Effector memory CD4-positive, alpha-beta T cell (primary cell): ENCODE measurements at regions not wholly inside any gene's neighbourhood (a gene's known extent, or its start where the extent isn't known, plus 50 kb on each side); places are given as distances from the start of the nearest gene placed in this dataset.
"Not testable (repeated sequence)": the region's sequence is repeated elsewhere in the genome, so short reads cannot be mapped to it uniquely, and the experiment has no call there.

Experiments
- DNase-seq, 3 donors: peaks; one replicate each; pipeline ENCODE4 v3.0.0-alpha.2; 2020
- H3K27ac ChIP-seq: 2 replicates; pipeline ENCODE4 v1.7.0; 2013; ENCODE audit warnings: mild to moderate bottlenecking, low read length, moderate library complexity; ENCODE audit not compliant: insufficient read depth, poor library complexity, severe bottlenecking
- H3K27me3 ChIP-seq: replicated peaks from 2 replicates; pipeline ENCODE4 v1.7.0; 2013; ENCODE audit warnings: mild to moderate bottlenecking, low read length; ENCODE audit not compliant: insufficient read depth, control insufficient read depth, poor library complexity, severe bottlenecking
- H3K36me3 ChIP-seq: 2 replicates; pipeline ENCODE4 v1.7.0; 2013; ENCODE audit warnings: mild to moderate bottlenecking, low read length, moderate library complexity; ENCODE audit not compliant: control insufficient read depth, insufficient read depth
- H3K4me1 ChIP-seq: 2 replicates; pipeline ENCODE4 v1.7.0; 2013; ENCODE audit warnings: low read length, mild to moderate bottlenecking; ENCODE audit not compliant: control insufficient read depth, insufficient read depth, poor library complexity, severe bottlenecking
- H3K4me3 ChIP-seq: 2 replicates; pipeline ENCODE4 v1.7.0; 2013; ENCODE audit warnings: low read length, low read depth, mild to moderate bottlenecking; ENCODE audit not compliant: insufficient read depth, poor library complexity, severe bottlenecking
- H3K9me3 ChIP-seq: 2 replicates; pipeline ENCODE4 v1.7.0; 2013; ENCODE audit warnings: mild to moderate bottlenecking, low read length, moderate library complexity; ENCODE audit not compliant: control insufficient read depth

DNA sequence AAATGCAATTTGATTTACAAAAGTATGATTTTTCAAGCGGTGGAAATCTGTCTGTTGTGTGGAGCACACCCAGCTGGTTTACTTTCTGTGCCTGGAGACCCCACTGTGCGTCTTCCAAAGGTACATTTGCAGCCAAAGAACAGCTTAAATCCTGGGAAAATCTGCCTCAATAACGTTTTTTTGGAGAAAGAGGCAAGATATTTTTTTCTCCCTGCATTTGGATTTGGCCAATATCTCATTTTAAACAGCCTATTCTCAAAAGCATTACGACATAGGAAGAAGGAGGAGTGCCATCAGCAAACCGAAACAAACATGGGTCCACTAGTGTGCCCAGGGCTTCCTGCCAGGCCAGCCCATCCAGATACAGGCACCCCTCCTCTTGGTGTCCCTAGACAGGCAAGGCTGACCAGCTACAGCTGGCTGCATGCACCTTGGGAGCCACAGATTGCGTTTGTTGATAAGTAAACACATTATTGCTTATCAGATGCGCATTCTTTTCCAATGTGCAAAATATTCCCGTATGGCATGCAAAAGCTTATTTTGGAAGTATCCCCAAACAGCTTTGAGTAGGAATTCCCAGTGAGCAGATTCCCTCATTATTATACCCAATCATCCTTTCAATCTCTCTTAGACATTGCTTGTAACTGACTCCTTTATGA lies 184.5 kb upstream of the MARCKS start:
- no peak overlapping the region for H3K27ac ChIP-seq
- no peaks in the 10 kb centered on the region for H3K9me3 ChIP-seq
- no peaks in the 10 kb centered on the region for H3K4me1 ChIP-seq
- no peaks in the 10 kb centered on the region for H3K27me3 ChIP-seq
- DNase-seq: no peak
- H3K4me3 ChIP-seq: no peak overlapping the region
- H3K36me3 ChIP-seq: no peaks in the 10 kb centered on the region

DNA sequence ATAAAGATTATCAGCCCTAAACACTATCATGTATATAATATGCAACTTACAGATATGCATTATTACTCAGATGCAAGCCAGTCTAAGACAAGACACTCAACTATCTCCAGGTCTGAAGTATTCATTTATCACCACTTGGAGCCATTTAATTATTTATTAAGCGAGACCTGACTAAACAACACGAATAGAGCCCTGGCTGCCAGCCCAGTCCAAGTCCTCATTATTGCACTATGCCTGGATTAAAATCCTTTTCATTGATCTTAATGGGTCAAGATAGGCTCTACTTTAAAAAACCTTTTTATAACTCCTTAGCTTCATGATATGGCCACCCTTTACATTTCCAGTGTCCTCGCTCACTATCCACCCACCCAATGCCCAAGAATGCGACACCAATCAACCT lies 183.1 kb upstream of the MARCKS start:
- Histone ChIP-seq H3K27ac (no peak overlapping the region), H3K36me3 (no peaks in the 10 kb centered on the region), H3K4me1 (no peaks in the 10 kb centered on the region), H3K9me3 (no peaks in the 10 kb centered on the region), H3K27me3 (no peaks in the 10 kb centered on the region), H3K4me3 (no peak overlapping the region)
- no peak for DNase-seq

- H3K27ac ChIP-seq: no peak overlapping the region
- no peak for DNase-seq
- no peaks in the 10 kb centered on the region for H3K27me3 ChIP-seq
- no peaks in the 10 kb centered on the region for H3K4me1 ChIP-seq
- H3K36me3 ChIP-seq: no peaks in the 10 kb centered on the region
- H3K4me3 ChIP-seq: no peak overlapping the region
- H3K9me3 ChIP-seq: no peaks in the 10 kb centered on the region
Observed at GRCh38 chr6:113676057-113676456, 181.1 kb upstream of the MARCKS start.

GRCh38 chr6:113676968-113677367 lies 180.2 kb upstream of the MARCKS start:
- Histone ChIP-seq H3K4me1 (no peaks in the 10 kb centered on the region), H3K36me3 (no peaks in the 10 kb centered on the region), H3K4me3 (no peak overlapping the region), H3K9me3 (no peaks in the 10 kb centered on the region), H3K27me3 (no peaks in the 10 kb centered on the region), H3K27ac (no peak overlapping the region)
- DNase-seq: no peak

- DNase-seq: no peak
- no peaks in the 10 kb centered on the region for H3K4me1 ChIP-seq
- no peaks in the 10 kb centered on the region for H3K36me3 ChIP-seq
- no peak overlapping the region for H3K27ac ChIP-seq
- no peak overlapping the region for H3K4me3 ChIP-seq
- no peaks in the 10 kb centered on the region for H3K9me3 ChIP-seq
- no peaks in the 10 kb centered on the region for H3K27me3 ChIP-seq
Observed at GRCh38 chr6:113679051-113679450, 178.1 kb upstream of the MARCKS start.

DNA sequence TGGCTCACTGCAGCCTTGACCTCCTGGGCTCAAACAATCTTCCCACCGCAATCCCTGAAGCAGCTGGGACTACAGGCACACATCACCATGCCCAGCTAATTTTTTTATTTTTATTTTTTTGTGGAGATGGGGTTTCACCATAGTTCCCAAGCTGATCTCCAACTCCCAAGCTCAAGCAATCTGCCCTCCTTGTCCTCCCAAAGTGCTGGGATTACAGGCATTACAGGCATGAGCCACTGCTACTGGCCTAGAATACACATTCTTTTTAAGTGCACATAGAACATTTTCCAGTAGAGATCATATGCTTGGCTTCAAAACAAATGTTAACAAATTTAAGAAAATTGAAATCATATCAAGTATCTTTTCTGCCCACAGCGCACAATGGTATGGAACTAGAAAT lies 176.8 kb upstream of the MARCKS start:
- no peaks in the 10 kb centered on the region for H3K27me3 ChIP-seq
- no peaks in the 10 kb centered on the region for H3K36me3 ChIP-seq
- H3K4me3 ChIP-seq: no peak overlapping the region
- no peak overlapping the region for H3K27ac ChIP-seq
- no peaks in the 10 kb centered on the region for H3K9me3 ChIP-seq
- no peaks in the 10 kb centered on the region for H3K4me1 ChIP-seq
- DNase-seq: no peak

DNA sequence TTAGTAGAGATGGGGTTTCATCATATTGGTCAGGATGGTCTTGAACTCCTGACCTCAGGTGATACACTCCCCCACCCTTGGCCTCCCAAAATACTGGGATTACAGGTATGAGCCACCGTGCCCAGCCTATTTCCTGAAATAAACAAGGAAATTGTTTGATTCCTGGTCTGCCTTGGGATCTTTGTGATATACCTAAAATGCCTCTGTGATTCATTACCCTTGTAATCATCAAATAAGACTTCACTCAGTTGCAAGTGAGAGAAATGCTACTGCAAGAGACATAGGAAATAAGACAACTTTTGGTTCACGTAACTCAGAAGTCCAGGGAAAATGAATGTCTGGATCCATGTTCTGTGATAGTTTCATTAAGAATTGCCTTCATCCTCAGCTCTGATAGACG lies 173.2 kb upstream of the MARCKS start:
- H3K4me3 ChIP-seq: no peak overlapping the region
- H3K27me3 ChIP-seq: no peaks in the 10 kb centered on the region
- H3K9me3 ChIP-seq: no peaks in the 10 kb centered on the region
- H3K4me1 ChIP-seq: no peaks in the 10 kb centered on the region
- H3K36me3 ChIP-seq: no peaks in the 10 kb centered on the region
- DNase-seq: no peak
- H3K27ac ChIP-seq: no peak overlapping the region

DNA sequence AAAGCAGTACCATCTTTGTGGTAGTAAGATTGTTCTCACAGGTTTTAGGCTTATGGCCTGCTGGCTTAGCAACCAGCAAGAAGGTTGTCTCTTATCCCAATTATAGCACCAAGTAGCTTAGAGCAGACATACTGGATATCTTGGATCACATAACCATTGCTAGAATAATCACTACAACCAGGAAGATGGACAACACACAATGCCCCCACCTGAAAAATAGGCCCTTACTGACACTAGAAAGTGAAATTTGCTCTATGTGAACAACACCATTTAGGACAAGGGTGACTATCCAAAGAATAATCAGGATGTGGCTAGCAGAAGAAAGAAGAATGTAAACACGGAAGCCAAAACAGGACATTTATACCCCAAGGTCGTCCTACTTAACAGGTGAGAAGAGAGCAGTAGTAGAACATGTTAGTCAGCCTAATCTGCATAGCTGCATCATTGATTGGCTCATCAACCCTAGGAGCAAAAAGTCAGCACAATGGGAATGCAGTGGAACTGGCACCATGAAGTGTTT lies 172.7 kb upstream of the MARCKS start:
- no peak for DNase-seq
- no peaks in the 10 kb centered on the region for H3K9me3 ChIP-seq
- no peaks in the 10 kb centered on the region for H3K27me3 ChIP-seq
- H3K4me1 ChIP-seq: no peaks in the 10 kb centered on the region
- no peak overlapping the region for H3K27ac ChIP-seq
- no peak overlapping the region for H3K4me3 ChIP-seq
- no peaks in the 10 kb centered on the region for H3K36me3 ChIP-seq

GRCh38 chr6:113686049-113686448 lies 171.1 kb upstream of the MARCKS start:
- Histone ChIP-seq H3K27ac (no peak overlapping the region), H3K27me3 (no peaks in the 10 kb centered on the region), H3K4me3 (no peak overlapping the region), H3K4me1 (no peaks in the 10 kb centered on the region), H3K9me3 (no peaks in the 10 kb centered on the region), H3K36me3 (no peaks in the 10 kb centered on the region)
- no peak for DNase-seq

DNA sequence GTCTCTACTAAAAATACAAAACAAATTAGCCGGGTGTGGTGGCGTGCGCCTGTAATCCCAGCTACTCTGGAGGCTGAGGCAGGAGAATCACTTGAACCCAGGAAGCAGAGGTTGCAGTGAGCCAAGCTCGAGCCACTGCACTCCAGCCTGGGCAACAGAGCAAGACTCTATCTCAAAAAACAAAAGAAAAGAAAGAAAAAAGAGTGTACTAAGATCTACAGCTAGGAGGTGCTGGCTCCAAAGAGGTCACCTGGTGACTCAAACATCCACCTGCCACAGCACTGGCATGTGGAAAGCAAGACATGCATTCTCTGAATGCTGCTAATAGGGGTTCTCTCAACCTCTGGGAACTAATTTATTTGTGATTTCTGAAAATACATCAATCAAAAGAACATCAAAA lies 167.5 kb upstream of the MARCKS start:
- H3K27ac ChIP-seq, H3K27me3 ChIP-seq, H3K9me3 ChIP-seq, H3K4me1 ChIP-seq, H3K36me3 ChIP-seq, H3K4me3 ChIP-seq, DNase-seq: not testable (repeated sequence)
